ENCODE measurements at regions not wholly inside any gene's neighbourhood (a gene's known extent, or its start where the extent isn't known, plus 50 kb on each side); places are given as distances from the start of the nearest gene placed in this dataset.

GRCh38 chr4:160044693-160045092 lies 941.8 kb downstream of the RAPGEF2 start:
- TF ChIP-seq CTCF (IDR thresholded peaks at IDR 0.05; ENCODE audit: low read depth, low read length) (no peak), EZH2phosphoT487 (IDR thresholded peaks at IDR 0.05; ENCODE audit: low read depth) (no peak)

Measured in OCI-LY3 (cell line).